K562 (cell line): ENCODE measurements at regions not wholly inside any gene's neighbourhood (a gene's known extent, or its start where the extent isn't known, plus 50 kb on each side); places are given as distances from the start of the nearest gene placed in this dataset.

Experiments
- ATF7 ChIP-seq: fragments of 450-650 bp; IDR thresholded peaks from 2 replicates; pipeline ENCODE4 v1.7.1; 2014; ENCODE audit warnings: mild to moderate bottlenecking, moderate library complexity
- CHD4 ChIP-seq: fragments of 200-600 bp; sonication (generic); IDR thresholded peaks from 3 replicates; pipeline ENCODE4 v1.6.1; 2012; ENCODE audit warnings: low read depth, mild to moderate bottlenecking, mixed read lengths, low read length, inconsistent platforms; ENCODE audit not compliant: insufficient read depth, insufficient replicate concordance, poor library complexity, severe bottlenecking
- CREB1 ChIP-seq, 2 experiments: sonication (generic) in 1 of 2; formaldehyde crosslinking in 1 of 2; IDR thresholded peaks; 2 replicates each; pipeline versions ENCODE4 v1.6.1 to v1.8.0; 2012 to 2022; ENCODE audit warnings: inconsistent platforms in 1 of 2, mild to moderate bottlenecking in 1 of 2, missing genetic modification reagents in 1 of 2, moderate library complexity in 1 of 2
- CREB3L1 ChIP-seq: fragments of 450-650 bp; IDR thresholded peaks from 2 replicates; pipeline ENCODE4 v1.6.1; 2014; ENCODE audit warnings: low read depth, mild to moderate bottlenecking, moderate library complexity, borderline replicate concordance
- CTBP1 ChIP-seq: fragments of 450-650 bp; IDR thresholded peaks from 2 replicates; pipeline ENCODE4 v1.6.1; 2016; ENCODE audit warnings: borderline replicate concordance
- FOXA3 ChIP-seq, 2 experiments: fragments of 450-650 bp in 1 of 2; sonication (generic) in 1 of 2; formaldehyde crosslinking; IDR thresholded peaks in 1 of 2; conservative IDR thresholded peaks in 1 of 2; 2 replicates each; pipeline versions ENCODE4 v1.4.0 to v1.8.0; 2020 to 2022; ENCODE audit warnings: mild to moderate bottlenecking in 2 of 2, missing genetic modification reagents in 1 of 2
- KLF6 ChIP-seq: fragments of 250-450 bp; sonication (Bioruptor Pico); IDR thresholded peaks from 2 replicates; pipeline ENCODE4 v1.4.0; 2020; ENCODE audit warnings: mild to moderate bottlenecking, moderate library complexity, borderline replicate concordance
- MXD1 ChIP-seq: fragments of 250-450 bp; sonication (Bioruptor Pico); IDR thresholded peaks from 2 replicates; pipeline ENCODE4 v1.8.0; 2021; ENCODE audit warnings: borderline replicate concordance, mild to moderate bottlenecking, moderate library complexity; ENCODE audit not compliant: poor library complexity, severe bottlenecking
- NR4A1 ChIP-seq, 2 experiments: fragments of 250-450 bp in 1 of 2; fragments of 450-650 bp in 1 of 2; sonication (Bioruptor Pico) in 1 of 2; IDR thresholded peaks; 2 replicates each; pipeline versions ENCODE4 v1.4.0 to v1.6.1; 2016 to 2020; ENCODE audit warnings: mild to moderate bottlenecking in 2 of 2, missing compliant biosample characterization in 1 of 2, missing genetic modification characterization in 1 of 2, moderate library complexity in 1 of 2
- POLR2H ChIP-seq: IDR thresholded peaks from 2 replicates; pipeline ENCODE4 v1.6.1; 2016; ENCODE audit warnings: missing genetic modification characterization, low read depth, mild to moderate bottlenecking, control low read depth, missing compliant biosample characterization, moderate library complexity
- RREB1 ChIP-seq: fragments of 250-450 bp; sonication (Bioruptor Pico); IDR thresholded peaks from 2 replicates; pipeline ENCODE4 v1.4.0; 2020
- SP2 ChIP-seq: IDR thresholded peaks from 2 replicates; pipeline ENCODE4 v1.6.1; 2011; ENCODE audit warnings: mild to moderate bottlenecking, low read depth, low read length, moderate library complexity; ENCODE audit not compliant: poor library complexity, severe bottlenecking; ENCODE audit errors: extremely low read depth
- TAF7 ChIP-seq: fragments of 450-650 bp; IDR thresholded peaks from 2 replicates; pipeline ENCODE4 v1.6.1; 2016; ENCODE audit warnings: missing genetic modification characterization, missing compliant biosample characterization
- TFAP4 ChIP-seq: sonication (generic); formaldehyde crosslinking; IDR thresholded peaks from 2 replicates; pipeline ENCODE4 v1.8.0; 2022; ENCODE audit warnings: missing genetic modification reagents, mild to moderate bottlenecking, moderate library complexity, borderline replicate concordance
- TRIM28 ChIP-seq: fragments of 450-650 bp; IDR thresholded peaks from 2 replicates; pipeline ENCODE4 v1.6.1; 2017

GRCh38 chr6:51025082-51025777 lies 206.6 kb downstream of the TFAP2B start (continued):
- no peak for TF ChIP-seq POLR2H (tag)
- no peak for TF ChIP-seq KLF6
- TF ChIP-seq TAF7 = no peak
- peak; percentile 49; the same call in 1 of the 2 replicates for TF ChIP-seq ATF7
- TF ChIP-seq FOXA3 (CRISPR knock-in tag; conservative IDR thresholded peaks at IDR 0.05 in 1 of 2, IDR thresholded peaks at IDR 0.05 in 1 of 2) = no peak
- no peak for TF ChIP-seq SP2
- no peak for TF ChIP-seq MXD1 (CRISPR knock-in tag)
- peak; percentile 57; the same call in 1 of the 2 replicates for TF ChIP-seq CREB1 (IDR thresholded peaks at IDR 0.05)
- TF ChIP-seq CREB1 (CRISPR knock-in tag; IDR thresholded peaks at IDR 0.05) = no peak
- TF ChIP-seq CHD4 = no peak
- no peak for TF ChIP-seq RREB1
- TF ChIP-seq TRIM28 = no peak
- TF ChIP-seq CREB3L1 = peak; percentile 98
- peak; percentile 76 for TF ChIP-seq CTBP1
- no peak for TF ChIP-seq NR4A1 (CRISPR knock-in tag; IDR thresholded peaks at IDR 0.05)
- TF ChIP-seq NR4A1 (tag; IDR thresholded peaks at IDR 0.05) = no peak
- peak; percentile 83 for TF ChIP-seq TFAP4 (CRISPR knock-in tag)
